ENCODE measurements at regions not wholly inside any gene's neighbourhood (a gene's known extent, or its start where the extent isn't known, plus 50 kb on each side); places are given as distances from the start of the nearest gene placed in this dataset.

GRCh38 chr2:3065928-3066327 is 311.7 kb downstream of the EIPR1 start:
- no peak for TF ChIP-seq POLR2AphosphoS5 (IDR thresholded peaks at IDR 0.05; ENCODE audit: low read depth, low read length)
- no peak for TF ChIP-seq KDM1A (IDR thresholded peaks at IDR 0.05; ENCODE audit: borderline replicate concordance, low read length)
- TF ChIP-seq USF2 (IDR thresholded peaks at IDR 0.05; ENCODE audit: low read length) = no peak
- no peak for TF ChIP-seq CTCF (IDR thresholded peaks at IDR 0.05; ENCODE audit: control extremely low read depth in 1 of 3, insufficient read depth in 1 of 3, low read depth in 1 of 3, low read length in 3 of 3)
- no peak for TF ChIP-seq RBBP5 (IDR thresholded peaks at IDR 0.05; ENCODE audit: borderline replicate concordance, low read depth, low read length)
- TF ChIP-seq GTF2F1 (IDR thresholded peaks at IDR 0.05; ENCODE audit: borderline replicate concordance, low read depth, low read length) = no peak
- TF ChIP-seq EZH2 (IDR thresholded peaks at IDR 0.05; ENCODE audit: low read depth, low read length, severe bottlenecking) = no peak
- TF ChIP-seq POLR2A (IDR thresholded peaks at IDR 0.05; ENCODE audit: control extremely low read depth in 1 of 2, low read depth in 2 of 2, low read length in 2 of 2) = no peak
- TF ChIP-seq CREB1 (IDR thresholded peaks at IDR 0.05) = no peak
- TF ChIP-seq RAD21 (IDR thresholded peaks at IDR 0.05 in 1 of 2, conservative IDR thresholded peaks at IDR 0.05 in 1 of 2; ENCODE audit: low read depth in 2 of 2, low read length in 2 of 2) = no peak
- TF ChIP-seq HDAC6 (IDR thresholded peaks at IDR 0.05; ENCODE audit: low read depth, low read length) = no peak

All from H1 (cell line).